CD4-positive, alpha-beta T cell (primary cell): ENCODE measurements at regions not wholly inside any gene's neighbourhood (a gene's known extent, or its start where the extent isn't known, plus 50 kb on each side); places are given as distances from the start of the nearest gene placed in this dataset.
"Not testable (repeated sequence)": the region's sequence is repeated elsewhere in the genome, so short reads cannot be mapped to it uniquely, and the experiment has no call there.

Source experiments
- ATAC-seq: fragments of 200-7000 bp; cut with Tn5 transposase; one replicate; pipeline ENCODE4 v1.10.0; 2022; ENCODE audit warnings: mild to moderate bottlenecking; ENCODE audit not compliant: poor library complexity
- CTCF ChIA-PET: fragments of 350-600 bp; sonication (Branson Sonifier 250); formaldehyde crosslinking; loops from one replicate; lab custom pipeline; 2021; ENCODE audit warnings: antibody characterized with exemption, inconsistent platforms; lab: Charles Lee
- POLR2A ChIA-PET: fragments of 350-600 bp; sonication (Branson Sonifier 250); formaldehyde crosslinking; loops from one replicate; lab custom pipeline; 2021; ENCODE audit warnings: antibody characterized with exemption, inconsistent platforms; lab: Charles Lee
- DNase-seq, 14 experiments: peaks; one replicate each; pipeline ENCODE4 v3.0.0-alpha.2; 2013 to 2020; ENCODE audit warnings: mixed read lengths in 2 of 14
- H3K27ac ChIP-seq, 2 donors: one replicate each; pipeline versions ENCODE4 v1.5.1 to v1.7.0; 2013; ENCODE audit warnings: low read length in 2 of 2, low read depth in 1 of 2, mild to moderate bottlenecking in 1 of 2
- H3K27me3 ChIP-seq, 2 experiments: 1 replicate in 1 of 2; 2 replicates in 1 of 2; pipeline versions ENCODE4 v1.6.1 to v1.7.0; 2013; ENCODE audit warnings: low read length in 2 of 2, control low read depth in 1 of 2, mild to moderate bottlenecking in 1 of 2, moderate library complexity in 1 of 2; ENCODE audit not compliant: insufficient read depth in 2 of 2, control insufficient read depth in 1 of 2
- H3K36me3 ChIP-seq: one replicate; pipeline ENCODE4 v1.6.1; 2013; ENCODE audit warnings: low read length, control low read depth; ENCODE audit not compliant: insufficient read depth
- H3K4me1 ChIP-seq: one replicate; pipeline ENCODE4 v1.6.1; 2013; ENCODE audit warnings: low read length, control low read depth; ENCODE audit not compliant: insufficient read depth
- H3K4me3 ChIP-seq: one replicate; pipeline ENCODE4 v1.5.1; 2013; ENCODE audit warnings: mild to moderate bottlenecking, low read length, moderate library complexity
- H3K9me3 ChIP-seq, 2 experiments: 1 replicate in 1 of 2; 2 replicates in 1 of 2; pipeline versions ENCODE4 v1.6.1 to v1.7.0; 2013; ENCODE audit warnings: low read length in 2 of 2, mild to moderate bottlenecking in 2 of 2, control low read depth in 1 of 2, moderate library complexity in 1 of 2; ENCODE audit not compliant: control insufficient read depth in 1 of 2, insufficient read depth in 1 of 2
- H3K27ac Mint-ChIP-seq: one replicate; pipeline ENCODE4 v1.8.0; 2020; ENCODE audit warnings: mixed read lengths
- H3K27me3 Mint-ChIP-seq: one replicate; pipeline ENCODE4 v1.8.0; 2021; ENCODE audit warnings: mixed read lengths
- H3K36me3 Mint-ChIP-seq: one replicate; pipeline ENCODE4 v1.8.0; 2021; ENCODE audit warnings: low read depth, mixed read lengths
- H3K4me1 Mint-ChIP-seq: one replicate; pipeline ENCODE4 v1.8.0; 2021; ENCODE audit warnings: low read depth, mixed read lengths
- H3K4me3 Mint-ChIP-seq: one replicate; pipeline ENCODE4 v1.8.0; 2020; ENCODE audit warnings: mild to moderate bottlenecking, mixed read lengths
- H3K9me3 Mint-ChIP-seq: one replicate; pipeline ENCODE4 v1.8.0; 2020; ENCODE audit warnings: mixed read lengths
- intact Hi-C, 2 experiments: fragments of 100-400 bp; cut with DNase I in 1 of 2; cut with micrococcal nuclease in 1 of 2; formaldehyde crosslinking; loops; one replicate each; pipeline versions ENCODE4 v1.15.1 to v1.9.0; 2023 to 2025; cut with DNase I, micrococcal nuclease
- TF ChIP-seq, protein P1 (sequence below): fragments of 200-600 bp; IDR thresholded peaks from one replicate; pipeline ENCODE4 v1.8.0; 2022; ENCODE audit warnings: antibody characterized with exemption, mild to moderate bottlenecking

DNA sequence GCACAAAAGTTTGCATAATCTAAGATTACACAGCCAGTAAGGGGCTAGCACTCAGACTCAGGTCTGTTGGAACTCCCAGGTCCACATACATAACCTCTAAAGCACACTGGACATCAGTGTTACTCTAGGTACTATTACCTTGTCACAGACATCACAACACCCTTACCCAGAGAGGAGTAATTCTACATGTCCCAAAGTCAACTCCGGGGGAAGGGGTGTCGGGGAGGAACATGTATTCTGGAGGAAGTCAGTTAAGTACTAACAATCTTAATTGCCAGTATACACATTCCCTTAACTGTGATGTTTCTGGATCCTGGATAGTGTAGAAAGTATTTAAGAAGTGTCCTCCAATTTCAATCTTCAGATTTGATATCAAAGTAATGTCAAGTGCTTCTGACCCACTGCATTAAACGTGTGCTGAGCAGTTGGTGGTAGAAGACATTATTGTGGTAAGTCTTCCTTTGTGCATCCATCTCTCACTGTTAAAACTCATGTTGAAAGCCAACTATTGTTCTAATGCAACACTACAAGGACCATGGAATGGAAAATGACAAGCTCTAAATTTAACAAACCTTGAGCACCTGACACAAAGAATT is 155.4 kb downstream of the CRPPA start:
- intact Hi-C loops = no loop called here
- Mint-ChIP-seq H3K9me3 (no peaks in the 10 kb centered on the region), H3K27me3 (no peaks in the 10 kb centered on the region), H3K4me3 (no peak overlapping the region), H3K36me3 (no peaks in the 10 kb centered on the region), H3K27ac (no peak overlapping the region), H3K4me1 (no peaks in the 10 kb centered on the region)
- ChIA-PET POLR2A (no interaction called here), CTCF (no interaction called here)
- Histone ChIP-seq H3K27ac (no peak overlapping the region), H3K4me1 (no peaks in the 10 kb centered on the region), H3K27me3 (no peaks in the 10 kb centered on the region), H3K9me3 (peaks cover 0 to 3% of the 10 kb centered on the region in 2 experiments), H3K4me3 (no peak overlapping the region), H3K36me3 (no peaks in the 10 kb centered on the region)
- DNase-seq (no peak), ATAC-seq (no peak)
- TF ChIP-seq, protein P1, sequence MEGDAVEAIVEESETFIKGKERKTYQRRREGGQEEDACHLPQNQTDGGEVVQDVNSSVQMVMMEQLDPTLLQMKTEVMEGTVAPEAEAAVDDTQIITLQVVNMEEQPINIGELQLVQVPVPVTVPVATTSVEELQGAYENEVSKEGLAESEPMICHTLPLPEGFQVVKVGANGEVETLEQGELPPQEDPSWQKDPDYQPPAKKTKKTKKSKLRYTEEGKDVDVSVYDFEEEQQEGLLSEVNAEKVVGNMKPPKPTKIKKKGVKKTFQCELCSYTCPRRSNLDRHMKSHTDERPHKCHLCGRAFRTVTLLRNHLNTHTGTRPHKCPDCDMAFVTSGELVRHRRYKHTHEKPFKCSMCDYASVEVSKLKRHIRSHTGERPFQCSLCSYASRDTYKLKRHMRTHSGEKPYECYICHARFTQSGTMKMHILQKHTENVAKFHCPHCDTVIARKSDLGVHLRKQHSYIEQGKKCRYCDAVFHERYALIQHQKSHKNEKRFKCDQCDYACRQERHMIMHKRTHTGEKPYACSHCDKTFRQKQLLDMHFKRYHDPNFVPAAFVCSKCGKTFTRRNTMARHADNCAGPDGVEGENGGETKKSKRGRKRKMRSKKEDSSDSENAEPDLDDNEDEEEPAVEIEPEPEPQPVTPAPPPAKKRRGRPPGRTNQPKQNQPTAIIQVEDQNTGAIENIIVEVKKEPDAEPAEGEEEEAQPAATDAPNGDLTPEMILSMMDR = no peak

DNA sequence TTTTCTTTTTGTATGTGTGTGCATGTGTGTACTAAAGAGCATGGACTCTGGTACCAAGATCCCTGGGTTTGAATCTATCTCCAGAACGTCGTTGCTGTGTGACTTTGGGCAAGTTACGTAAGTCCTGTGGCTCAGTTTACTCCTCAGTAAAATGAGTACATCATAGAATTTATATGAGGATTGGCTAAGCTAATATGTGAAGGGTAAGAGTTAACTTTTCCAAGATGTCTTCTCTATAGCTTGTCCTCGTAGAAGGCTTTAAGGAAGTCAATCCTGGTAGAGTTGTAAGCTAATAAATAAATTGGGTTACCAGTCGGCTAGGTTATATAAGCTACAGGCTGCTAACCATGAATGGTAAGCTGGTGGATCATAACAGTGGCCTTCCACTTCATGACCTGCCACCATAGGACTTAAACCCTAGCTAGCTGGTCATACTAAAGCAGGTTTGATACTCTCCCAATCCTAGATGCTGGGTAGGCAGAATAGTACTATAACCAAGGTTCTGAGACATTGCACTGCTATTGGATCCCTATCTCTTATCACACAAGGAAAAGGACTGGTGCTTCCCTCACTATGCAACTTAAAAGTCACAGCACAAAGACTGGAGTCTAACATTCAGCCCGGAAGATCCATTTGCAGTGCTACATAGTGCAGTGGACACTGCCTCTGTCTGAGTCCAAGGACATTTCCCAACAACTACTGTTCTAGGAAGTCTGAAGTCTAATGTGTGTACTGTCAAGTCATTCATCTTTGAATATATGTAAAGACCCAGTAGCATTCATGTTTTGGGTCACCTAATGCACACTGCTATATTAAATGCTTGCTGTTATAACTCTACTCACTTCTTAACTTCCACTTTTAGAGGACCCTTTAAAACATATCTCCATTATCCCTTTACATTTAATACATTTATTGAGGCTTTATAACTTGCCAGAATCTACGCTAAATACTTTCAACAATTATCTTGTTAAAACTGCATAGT is 156.2 kb downstream of the CRPPA start:
- TF ChIP-seq, protein P1 = no peak
- Mint-ChIP-seq H3K9me3 (no peaks in the 10 kb centered on the region), H3K27me3 (no peaks in the 10 kb centered on the region), H3K36me3 (no peaks in the 10 kb centered on the region), H3K4me1 (no peaks in the 10 kb centered on the region), H3K4me3 (no peak overlapping the region), H3K27ac (no peak overlapping the region)
- Histone ChIP-seq H3K27ac (no peak overlapping the region), H3K4me1 (no peaks in the 10 kb centered on the region), H3K4me3 (no peak overlapping the region), H3K27me3 (no peaks in the 10 kb centered on the region), H3K9me3 (peaks cover 0 to 3% of the 10 kb centered on the region in 2 experiments), H3K36me3 (no peaks in the 10 kb centered on the region)
- ATAC-seq (no peak), DNase-seq (no peak)
- POLR2A ChIA-PET = no interaction called here
- CTCF ChIA-PET = no interaction called here
- intact Hi-C loops = no loop called here

DNA sequence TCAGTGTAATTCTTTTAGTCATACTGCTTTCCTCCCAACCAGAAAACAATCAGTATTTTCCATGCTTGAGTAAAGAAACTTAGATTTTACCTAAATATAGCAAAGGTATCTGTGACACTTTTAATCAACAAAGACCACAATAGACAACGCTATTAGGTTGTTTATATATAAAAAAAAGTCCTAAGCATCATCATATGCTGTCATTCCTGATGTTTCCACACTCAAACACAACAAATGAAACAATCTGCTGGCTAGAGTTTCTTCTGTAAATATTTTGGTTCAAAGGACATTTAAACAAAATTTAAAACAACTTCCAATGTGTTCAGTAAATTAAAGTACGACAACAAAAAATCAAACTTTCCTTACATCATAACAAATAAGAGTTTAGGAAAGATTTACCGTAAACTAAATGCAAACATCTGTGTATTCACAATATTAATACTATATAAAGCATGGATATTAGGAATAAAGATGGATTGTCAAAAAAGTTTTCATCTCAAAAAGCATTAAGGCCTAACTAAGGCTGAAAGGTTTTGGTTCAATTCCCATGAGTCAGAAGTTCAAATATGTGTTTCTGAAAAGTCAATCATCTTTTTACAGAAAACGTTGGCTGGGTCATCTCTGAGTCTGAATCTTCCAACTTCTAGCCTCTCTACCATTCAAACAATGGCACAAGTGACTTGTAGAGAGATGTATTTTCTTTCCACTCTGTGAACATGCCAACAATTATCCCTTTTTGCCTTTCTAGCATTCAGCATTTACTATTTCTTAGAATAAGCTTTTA is 157.1 kb downstream of the CRPPA start:
- Mint-ChIP-seq H3K27ac (no peak overlapping the region), H3K4me1 (no peaks in the 10 kb centered on the region), H3K27me3 (no peaks in the 10 kb centered on the region), H3K4me3 (no peak overlapping the region), H3K9me3 (no peaks in the 10 kb centered on the region), H3K36me3 (no peaks in the 10 kb centered on the region)
- no peaks in the 10 kb centered on the region for H3K27me3 ChIP-seq
- no peak overlapping the region for H3K4me3 ChIP-seq
- no peaks in the 10 kb centered on the region for H3K4me1 ChIP-seq
- peaks cover 0 to 3% of the 10 kb centered on the region in 2 experiments for H3K9me3 ChIP-seq
- ATAC-seq (no peak), DNase-seq (no peak)
- intact Hi-C loops = no loop called here
- CTCF ChIA-PET = no interaction called here
- H3K36me3 ChIP-seq = no peaks in the 10 kb centered on the region
- TF ChIP-seq, protein P1 = no peak
- no peak overlapping the region for H3K27ac ChIP-seq
- POLR2A ChIA-PET = no interaction called here

DNA sequence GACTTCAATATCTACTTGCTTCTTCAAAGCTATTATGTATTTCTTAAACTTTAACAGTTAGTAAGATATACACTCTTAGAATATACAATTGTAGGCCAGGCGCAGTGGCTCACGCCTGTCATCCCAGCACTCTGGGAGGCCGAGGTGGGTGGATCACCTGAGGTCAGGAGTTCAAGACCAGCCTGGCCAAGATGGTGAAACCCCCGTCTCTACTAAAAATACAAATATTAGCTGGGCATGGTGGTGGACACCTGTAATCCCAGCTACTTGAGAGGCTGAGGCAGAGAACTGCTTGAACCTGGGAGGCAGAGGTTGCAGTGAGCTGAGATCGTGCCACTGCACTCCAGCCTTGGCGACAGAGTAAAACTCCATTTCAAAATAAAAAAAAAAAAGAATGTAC is 158.0 kb downstream of the CRPPA start:
- H3K36me3 ChIP-seq, H3K4me3 Mint-ChIP-seq, H3K27me3 Mint-ChIP-seq, CTCF ChIA-PET, H3K36me3 Mint-ChIP-seq, intact Hi-C loops, H3K9me3 Mint-ChIP-seq, H3K4me1 ChIP-seq, H3K9me3 ChIP-seq, H3K27ac ChIP-seq, H3K27ac Mint-ChIP-seq, ATAC-seq, H3K27me3 ChIP-seq, H3K4me3 ChIP-seq, H3K4me1 Mint-ChIP-seq, POLR2A ChIA-PET, DNase-seq: not testable (repeated sequence)
